LoVo (cell line): ENCODE measurements at regions not wholly inside any gene's neighbourhood (a gene's known extent, or its start where the extent isn't known, plus 50 kb on each side); places are given as distances from the start of the nearest gene placed in this dataset.
"Not testable (repeated sequence)": the region's sequence is repeated elsewhere in the genome, so short reads cannot be mapped to it uniquely, and the experiment has no call there.

Source experiments
- DNase-seq: peaks from one replicate; pipeline ENCODE4 v3.0.0-alpha.2; 2016; ENCODE audit warnings: low spot score

GRCh38 chr2:36163520-36164254, 191.9 kb upstream of the CRIM1 start:
- no peak for DNase-seq

DNA sequence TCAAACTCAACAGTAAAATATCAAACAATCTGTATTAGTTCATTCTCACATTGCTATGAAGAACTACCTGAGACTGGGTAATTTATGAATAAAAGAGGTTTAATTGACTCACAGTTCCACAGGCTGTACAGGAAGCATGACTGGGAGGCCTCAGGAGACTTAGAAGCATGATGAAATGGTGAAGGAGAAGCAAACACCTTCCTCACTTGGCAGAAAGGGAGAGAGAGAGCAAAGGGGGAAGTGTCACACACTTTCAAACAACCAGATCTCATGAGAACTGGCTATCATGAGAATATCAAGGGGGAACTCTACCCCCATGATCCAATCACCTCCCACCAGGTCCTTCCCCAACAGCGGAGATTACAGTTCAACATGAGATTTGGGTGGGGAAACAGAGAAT, 198.5 kb upstream of the CRIM1 start:
- not testable (repeated sequence) for DNase-seq

DNA sequence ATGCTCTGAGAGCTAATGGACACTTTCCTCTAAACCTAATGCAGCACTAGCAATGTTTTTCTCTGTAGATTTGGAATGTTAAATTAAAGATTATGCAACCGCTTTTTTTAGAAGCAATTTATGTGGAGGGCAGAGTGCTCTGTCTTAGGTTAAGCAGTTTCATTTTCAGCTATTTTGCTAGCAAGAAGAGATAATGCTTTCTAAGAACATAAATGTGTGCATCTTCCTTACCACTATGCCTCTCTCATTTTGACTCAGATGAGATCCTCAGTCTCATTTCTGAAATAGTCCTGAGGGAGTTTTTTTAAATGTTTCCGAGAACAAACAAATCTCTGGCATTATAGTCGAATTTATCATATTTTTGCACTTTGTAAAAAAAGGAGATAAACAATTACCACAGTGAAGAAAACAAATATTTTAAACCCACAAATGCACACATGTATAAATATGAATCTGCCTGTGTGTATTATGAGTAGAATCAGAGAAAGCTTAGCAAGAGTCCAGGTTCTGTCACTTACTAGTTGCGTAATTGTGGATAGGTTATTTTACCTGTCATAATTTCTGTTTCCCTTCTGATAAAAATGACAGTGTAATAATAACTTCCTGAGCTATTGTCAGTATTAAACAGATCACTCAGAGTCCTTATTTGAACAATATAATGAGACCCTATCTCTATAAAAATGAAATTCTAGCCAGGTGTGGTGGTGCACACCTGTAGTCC, 207.7 kb upstream of the CRIM1 start:
- DNase-seq: no peak

GRCh38 chr2:36146765-36147164, 208.8 kb upstream of the CRIM1 start:
- DNase-seq: no peak

DNA sequence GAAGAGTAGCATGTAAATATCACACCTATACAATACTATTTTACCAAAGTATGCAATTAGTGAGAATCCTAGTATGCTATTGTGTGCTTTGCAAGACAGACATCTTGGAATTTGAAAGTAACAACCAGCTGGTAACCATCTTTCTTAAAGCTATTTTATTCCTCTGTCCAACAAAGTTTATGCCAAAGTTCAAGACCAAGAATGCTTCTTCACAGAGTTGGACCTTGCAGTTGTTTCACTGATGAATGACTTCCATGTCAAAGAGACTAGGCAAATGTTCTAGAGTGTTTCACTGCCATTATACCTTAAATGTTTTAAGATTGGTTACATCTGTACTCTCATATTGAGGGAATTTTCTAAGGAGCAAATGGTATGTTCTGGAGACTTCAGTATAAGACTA, 215.2 kb upstream of the CRIM1 start:
- DNase-seq: no peak

DNA sequence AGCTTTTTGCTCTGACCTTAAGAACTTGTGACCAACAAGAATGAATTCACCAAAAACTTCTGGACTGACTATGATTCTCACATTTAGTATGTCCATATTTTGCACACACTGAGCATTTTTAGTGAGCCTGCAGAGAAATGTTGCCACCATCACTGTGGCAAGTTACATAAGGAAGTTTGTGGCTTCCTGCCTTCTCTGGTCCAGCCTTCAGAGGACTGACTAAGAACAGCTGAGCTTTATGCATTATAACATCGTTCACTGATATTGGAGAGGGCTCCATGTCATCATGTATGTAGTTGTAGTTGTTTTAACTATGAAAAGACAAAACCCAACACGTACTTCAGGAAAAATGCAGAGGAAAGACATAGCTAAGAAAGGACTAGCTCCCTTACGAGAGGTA, 218.0 kb upstream of the CRIM1 start:
- no peak for DNase-seq

- no peak for DNase-seq
Observed at GRCh38 chr2:36134281-36134680, 221.3 kb upstream of the CRIM1 start.

DNA sequence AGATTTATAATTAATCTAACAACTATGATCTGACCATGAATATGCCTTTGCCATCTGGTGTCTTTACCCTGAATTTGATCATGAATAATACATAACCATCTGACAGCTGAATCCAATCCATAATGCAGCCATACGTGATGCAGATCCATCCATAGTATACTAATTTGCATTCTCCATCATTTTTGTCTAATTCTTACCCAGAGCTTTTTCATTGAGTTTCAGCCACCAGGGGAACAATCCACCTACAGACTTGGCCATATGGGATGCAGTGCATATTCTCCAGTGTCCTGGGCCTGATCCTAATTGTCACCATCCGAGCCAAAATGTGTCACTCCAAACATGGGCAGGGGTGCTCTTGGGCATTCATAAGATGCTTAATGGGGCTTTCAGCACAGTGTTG, 227.2 kb upstream of the CRIM1 start:
- no peak for DNase-seq

GRCh38 chr2:36125702-36126101, 229.9 kb upstream of the CRIM1 start:
- DNase-seq: no peak

DNA sequence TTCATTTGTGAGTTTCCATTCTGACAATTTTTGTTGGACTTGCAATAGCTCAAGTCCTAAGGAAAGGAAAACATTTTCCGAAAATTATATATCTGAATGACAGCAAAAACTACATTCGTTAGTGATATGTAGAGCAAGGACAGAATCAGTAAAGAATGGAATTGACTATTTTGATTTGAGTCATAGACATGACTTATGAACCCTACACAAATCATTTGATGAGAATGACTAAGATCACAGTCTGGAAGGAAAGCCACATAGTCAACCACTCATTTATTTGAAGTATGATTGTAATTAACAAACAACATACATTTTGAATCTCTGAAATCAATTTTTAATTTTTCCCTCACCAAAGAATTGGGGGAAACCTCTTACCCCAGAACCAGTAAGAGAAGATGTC, 231.6 kb upstream of the CRIM1 start:
- no peak for DNase-seq

DNA sequence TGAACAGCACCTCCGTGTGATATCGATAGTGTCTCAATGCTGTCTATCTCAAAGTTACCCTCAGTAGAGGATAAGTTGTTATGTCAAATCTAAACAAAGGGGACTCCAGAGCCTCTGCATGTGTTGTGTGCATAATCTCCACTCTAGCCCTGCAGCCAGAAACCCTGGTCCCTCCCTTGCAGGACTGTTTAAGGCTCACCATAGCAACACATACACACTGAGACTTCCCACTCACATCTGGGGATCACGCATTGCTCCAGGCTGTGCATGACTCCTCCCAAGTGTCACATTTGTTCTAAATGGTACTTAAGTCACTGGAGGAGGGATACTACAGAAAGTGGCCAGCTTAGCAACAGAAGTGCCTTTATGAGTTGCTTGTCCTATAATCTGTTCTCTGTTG, 258.6 kb upstream of the CRIM1 start:
- no peak for DNase-seq

DNA sequence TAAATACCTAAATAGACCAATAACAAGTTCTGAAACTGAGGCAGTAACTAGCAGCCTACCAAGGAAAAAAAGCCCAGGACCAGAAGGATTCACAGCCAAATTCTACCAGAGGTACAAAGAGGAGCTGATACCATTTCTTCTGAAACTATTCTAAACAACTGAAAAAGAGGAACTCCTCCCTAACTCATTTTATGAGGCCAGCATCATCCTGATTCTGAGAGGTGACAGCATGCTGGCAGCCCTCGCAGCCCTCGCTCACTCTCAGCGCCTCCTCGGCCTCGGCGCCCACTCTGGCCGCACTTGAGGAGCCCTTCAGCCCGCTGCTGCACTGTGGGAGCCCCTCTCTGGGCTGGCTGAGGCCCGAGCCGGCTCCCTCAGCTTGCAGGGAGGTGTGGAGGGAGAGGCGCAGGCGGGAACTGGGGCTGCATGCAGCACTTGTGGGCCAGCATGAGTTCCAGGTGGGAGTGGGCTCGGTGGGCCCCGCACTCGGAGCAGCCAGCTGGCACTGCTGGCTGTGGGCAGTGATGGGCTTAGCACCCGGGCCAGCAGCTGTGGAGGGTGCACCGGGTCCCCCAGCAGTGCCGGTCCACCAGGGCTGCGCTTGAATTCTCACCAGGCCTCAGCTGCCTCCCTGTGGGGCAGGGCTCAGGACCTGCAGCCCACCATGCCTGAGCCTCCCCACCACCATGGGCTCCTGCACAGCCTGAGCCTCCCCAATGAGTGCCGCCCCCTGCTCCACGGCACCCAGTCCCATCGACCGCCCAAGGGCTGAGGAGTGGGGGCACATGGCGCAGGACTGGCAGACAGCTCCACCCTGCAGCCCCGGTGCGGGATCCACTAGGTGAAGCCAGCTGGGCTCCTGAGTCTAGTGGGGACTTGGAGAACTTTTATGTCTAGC, 263.5 kb upstream of the CRIM1 start:
- DNase-seq: not testable (repeated sequence)

DNA sequence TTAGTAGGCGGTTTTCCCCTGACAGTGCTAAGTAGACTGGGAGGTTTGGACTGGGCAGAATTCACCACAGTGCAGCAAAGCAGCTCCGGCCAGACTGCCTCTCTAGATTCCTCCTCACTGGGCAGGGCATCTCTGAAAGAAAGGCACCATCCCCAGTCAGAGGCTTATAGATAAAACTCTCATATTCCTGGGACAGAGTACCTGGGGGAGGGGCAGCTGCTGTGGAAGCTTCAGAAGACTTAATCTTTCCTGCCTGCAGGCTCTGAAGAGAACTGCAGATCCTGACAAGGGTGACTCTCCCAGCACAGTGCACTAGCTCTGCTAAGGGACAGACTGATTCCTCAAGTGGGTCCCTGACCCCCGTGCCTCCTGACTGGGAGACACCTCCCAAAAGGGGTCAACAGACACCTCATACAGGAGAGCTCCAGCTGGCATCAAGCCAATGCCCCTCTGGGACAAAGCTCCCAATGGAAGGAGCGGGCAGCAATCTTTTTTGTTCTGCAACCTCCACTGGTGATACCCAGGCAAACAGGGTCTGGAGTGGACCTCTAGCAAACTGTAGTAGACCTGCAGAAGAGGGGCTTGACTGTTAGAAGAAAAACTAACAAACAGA, 266.8 kb upstream of the CRIM1 start:
- no peak for DNase-seq

- no peak for DNase-seq
Observed at GRCh38 chr2:36087344-36087743, 268.2 kb upstream of the CRIM1 start.

- no peak for DNase-seq
Observed at GRCh38 chr2:36079793-36080192, 275.8 kb upstream of the CRIM1 start.

DNA sequence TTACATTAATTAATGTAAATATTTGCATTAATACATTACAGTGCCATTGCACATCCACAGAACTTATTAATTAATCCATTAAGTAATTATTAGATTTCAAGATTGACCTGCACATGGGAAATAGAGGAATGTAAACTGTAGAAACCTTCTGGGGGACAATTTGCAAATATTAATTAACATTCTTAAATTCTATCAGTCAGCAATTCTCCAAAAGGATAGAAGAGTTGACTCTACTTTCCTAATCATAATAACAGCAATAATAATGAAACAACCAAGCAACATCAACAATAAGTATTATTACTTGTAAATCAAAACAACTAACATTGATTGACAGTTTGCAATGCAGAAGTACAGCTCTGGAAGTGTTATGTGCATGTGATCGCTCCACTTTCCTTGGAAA, 281.6 kb upstream of the CRIM1 start:
- no peak for DNase-seq

DNA sequence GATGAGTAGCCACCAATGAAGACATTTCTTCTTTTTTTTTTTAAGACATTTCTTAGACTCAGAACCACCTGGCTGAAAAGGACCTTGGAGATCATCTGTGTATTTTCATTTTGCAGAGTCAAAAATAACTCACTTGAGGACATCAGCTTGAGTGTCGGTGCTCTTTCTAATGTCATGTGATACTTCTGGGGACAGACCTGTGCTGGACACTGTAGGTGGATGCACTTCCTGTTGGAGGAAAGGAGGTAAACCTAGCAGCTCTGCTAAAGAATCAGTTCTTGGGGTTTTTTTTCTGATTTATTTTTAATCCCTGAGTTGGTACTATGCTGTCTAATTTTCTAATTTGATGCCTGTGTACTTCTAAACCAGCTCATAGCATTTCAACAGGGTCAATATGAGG, 283.9 kb upstream of the CRIM1 start:
- no peak for DNase-seq

- no peak for DNase-seq
Observed at GRCh38 chr2:36069074-36069473, 286.5 kb upstream of the CRIM1 start.

GRCh38 chr2:36068086-36068485, 287.5 kb upstream of the CRIM1 start:
- no peak for DNase-seq

DNA sequence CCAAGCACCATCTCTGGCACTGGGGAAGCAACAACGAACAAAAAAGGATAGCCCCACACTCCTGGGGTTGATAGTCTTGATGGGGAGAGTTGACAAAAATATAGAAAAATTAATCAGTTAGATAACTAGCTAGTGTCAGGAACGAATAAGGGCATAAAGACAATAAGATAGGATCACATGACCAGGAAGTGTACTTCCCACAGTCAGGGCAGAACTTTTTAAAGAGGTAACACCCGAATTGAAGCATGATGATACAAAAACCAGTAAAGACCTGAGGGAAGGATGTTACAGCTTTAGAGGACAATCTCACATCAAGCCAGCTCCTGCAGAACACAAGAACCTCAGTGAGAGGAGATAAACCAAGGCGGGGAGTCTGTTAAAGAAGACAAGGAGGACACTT, 295.4 kb upstream of the CRIM1 start:
- DNase-seq: no peak

- no peak for DNase-seq
Observed at GRCh38 chr2:36059691-36060090, 295.9 kb upstream of the CRIM1 start.

DNA sequence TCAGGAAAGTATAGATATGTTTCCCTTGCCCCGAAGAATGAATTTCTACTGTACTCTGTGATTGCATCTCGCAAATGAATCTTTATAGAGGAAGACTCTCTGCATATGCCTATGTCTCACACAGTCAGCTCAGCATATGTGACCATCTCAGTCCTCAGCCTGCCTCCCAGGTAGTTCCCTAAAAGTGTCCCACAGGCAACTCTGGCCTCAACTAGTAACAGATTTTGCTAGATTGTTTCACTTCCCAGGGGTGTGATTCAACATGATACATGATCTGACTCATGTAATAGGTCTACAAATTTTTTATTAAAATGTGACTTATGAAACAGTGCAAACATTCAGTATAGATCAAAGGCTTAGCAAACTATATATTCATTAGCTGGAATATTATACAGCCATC, 296.6 kb upstream of the CRIM1 start:
- no peak for DNase-seq
